ENCODE measurements at regions not wholly inside any gene's neighbourhood (a gene's known extent, or its start where the extent isn't known, plus 50 kb on each side); places are given as distances from the start of the nearest gene placed in this dataset.

DNA sequence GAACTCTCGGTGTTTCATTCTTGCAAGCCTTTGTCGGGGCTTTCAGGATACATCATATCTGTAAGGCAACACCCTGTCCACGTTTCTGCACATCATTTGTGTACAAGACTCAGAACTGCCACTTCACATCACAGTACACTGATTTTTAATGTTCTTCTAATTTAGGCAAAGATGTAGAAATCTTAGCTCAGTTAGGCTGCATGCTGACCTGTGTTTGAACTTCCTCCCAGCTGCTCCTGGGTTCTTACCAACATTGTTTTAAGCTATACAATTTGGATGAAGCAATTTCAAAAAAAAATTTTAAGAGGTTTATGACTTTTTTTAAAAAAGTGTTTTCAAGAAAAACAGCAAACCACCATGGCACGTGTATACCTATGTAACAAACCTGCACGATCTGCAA is 1047.9 kb upstream of the SLC10A2 start:
- DNase-seq (ENCODE audit: low read depth in 1 of 2, low spot score in 1 of 2) = peak in 1 of 2 donors; percentile 75
- H3K4me3 ChIP-seq = no peak overlapping the region
- peaks cover 3% of the 10 kb centered on the region for H3K9me3 ChIP-seq (ENCODE audit: low read depth)
- no peak overlapping the region for H3K27ac ChIP-seq
- H3K4me1 ChIP-seq (ENCODE audit: low read depth) = no peaks in the 10 kb centered on the region
- no peaks in the 10 kb centered on the region for H3K36me3 ChIP-seq
- no peaks in the 10 kb centered on the region for H3K27me3 ChIP-seq
- TF ChIP-seq, protein P1, sequence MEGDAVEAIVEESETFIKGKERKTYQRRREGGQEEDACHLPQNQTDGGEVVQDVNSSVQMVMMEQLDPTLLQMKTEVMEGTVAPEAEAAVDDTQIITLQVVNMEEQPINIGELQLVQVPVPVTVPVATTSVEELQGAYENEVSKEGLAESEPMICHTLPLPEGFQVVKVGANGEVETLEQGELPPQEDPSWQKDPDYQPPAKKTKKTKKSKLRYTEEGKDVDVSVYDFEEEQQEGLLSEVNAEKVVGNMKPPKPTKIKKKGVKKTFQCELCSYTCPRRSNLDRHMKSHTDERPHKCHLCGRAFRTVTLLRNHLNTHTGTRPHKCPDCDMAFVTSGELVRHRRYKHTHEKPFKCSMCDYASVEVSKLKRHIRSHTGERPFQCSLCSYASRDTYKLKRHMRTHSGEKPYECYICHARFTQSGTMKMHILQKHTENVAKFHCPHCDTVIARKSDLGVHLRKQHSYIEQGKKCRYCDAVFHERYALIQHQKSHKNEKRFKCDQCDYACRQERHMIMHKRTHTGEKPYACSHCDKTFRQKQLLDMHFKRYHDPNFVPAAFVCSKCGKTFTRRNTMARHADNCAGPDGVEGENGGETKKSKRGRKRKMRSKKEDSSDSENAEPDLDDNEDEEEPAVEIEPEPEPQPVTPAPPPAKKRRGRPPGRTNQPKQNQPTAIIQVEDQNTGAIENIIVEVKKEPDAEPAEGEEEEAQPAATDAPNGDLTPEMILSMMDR (IDR thresholded peaks at IDR 0.05; ENCODE audit: low read depth, low read length) = no peak

DNA sequence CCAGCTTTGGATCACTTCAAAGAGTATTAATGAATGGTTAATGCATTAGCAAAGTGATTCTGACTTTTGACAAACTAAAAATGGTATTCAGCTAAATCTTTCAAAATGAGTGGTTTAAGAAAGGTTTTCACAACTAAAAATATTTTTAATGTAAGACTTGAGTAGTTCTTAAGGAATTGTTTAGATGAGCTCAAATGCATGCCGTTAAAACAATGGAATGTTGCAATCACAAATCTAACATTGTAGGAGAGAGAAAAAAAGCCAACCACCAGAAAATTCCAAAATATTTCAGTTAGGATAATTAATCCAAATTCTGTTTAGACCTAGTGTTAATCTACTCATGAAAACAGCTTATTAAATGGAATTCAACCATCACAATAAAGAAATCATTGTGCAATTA is 1044.8 kb upstream of the SLC10A2 start:
- H3K27ac ChIP-seq = no peak overlapping the region
- no peaks in the 10 kb centered on the region for H3K4me1 ChIP-seq (ENCODE audit: low read depth)
- no peak overlapping the region for H3K4me3 ChIP-seq
- H3K36me3 ChIP-seq = no peaks in the 10 kb centered on the region
- DNase-seq (ENCODE audit: low read depth in 1 of 2, low spot score in 1 of 2) = peak in 1 of 2 donors; percentile 39
- no peaks in the 10 kb centered on the region for H3K9me3 ChIP-seq (ENCODE audit: low read depth)
- TF ChIP-seq, protein P1 (IDR thresholded peaks at IDR 0.05; ENCODE audit: low read depth, low read length) = no peak
- no peaks in the 10 kb centered on the region for H3K27me3 ChIP-seq

DNA sequence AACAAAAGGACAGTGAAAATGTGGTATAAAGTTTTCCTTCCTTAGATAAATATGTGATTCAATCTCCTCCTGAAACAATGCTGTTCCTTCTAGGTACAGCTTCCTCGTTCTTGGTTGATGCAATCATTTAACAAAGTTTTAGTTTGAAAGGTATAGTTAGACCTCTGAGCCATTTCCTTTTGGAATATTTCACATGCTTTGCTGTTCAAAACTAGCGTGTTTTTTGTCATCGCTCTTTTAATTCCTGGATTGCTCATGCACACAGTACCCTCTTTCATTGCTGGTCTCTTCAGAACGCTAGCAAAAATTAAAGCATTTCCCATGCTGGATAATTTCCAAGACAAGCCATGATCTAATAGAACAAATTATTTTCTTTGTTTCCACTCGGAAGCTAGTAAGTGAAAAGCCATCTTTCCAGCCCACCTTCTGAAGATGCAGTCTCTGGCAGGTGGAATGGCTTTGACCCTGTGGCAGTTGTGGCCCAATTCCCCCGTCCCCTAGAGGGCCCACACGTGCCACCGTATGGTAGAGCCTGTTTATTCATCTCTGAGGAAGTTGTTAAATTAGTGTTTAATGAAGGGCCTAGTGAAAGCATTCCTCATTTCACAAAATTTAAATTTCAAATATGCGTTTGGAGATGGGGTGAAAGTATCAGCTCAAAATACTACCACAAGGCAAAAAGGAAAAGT is 1040.6 kb upstream of the SLC10A2 start:
- Histone ChIP-seq H3K27ac (no peak overlapping the region), H3K36me3 (no peaks in the 10 kb centered on the region), H3K4me3 (no peak overlapping the region), H3K9me3 (ENCODE audit: low read depth) (no peaks in the 10 kb centered on the region), H3K4me1 (ENCODE audit: low read depth) (no peaks in the 10 kb centered on the region), H3K27me3 (no peaks in the 10 kb centered on the region)
- peak in 1 of 2 donors; percentile 77 for DNase-seq (ENCODE audit: low read depth in 1 of 2, low spot score in 1 of 2)
- TF ChIP-seq, protein P1 (IDR thresholded peaks at IDR 0.05; ENCODE audit: low read depth, low read length) = peak; percentile 8

DNA sequence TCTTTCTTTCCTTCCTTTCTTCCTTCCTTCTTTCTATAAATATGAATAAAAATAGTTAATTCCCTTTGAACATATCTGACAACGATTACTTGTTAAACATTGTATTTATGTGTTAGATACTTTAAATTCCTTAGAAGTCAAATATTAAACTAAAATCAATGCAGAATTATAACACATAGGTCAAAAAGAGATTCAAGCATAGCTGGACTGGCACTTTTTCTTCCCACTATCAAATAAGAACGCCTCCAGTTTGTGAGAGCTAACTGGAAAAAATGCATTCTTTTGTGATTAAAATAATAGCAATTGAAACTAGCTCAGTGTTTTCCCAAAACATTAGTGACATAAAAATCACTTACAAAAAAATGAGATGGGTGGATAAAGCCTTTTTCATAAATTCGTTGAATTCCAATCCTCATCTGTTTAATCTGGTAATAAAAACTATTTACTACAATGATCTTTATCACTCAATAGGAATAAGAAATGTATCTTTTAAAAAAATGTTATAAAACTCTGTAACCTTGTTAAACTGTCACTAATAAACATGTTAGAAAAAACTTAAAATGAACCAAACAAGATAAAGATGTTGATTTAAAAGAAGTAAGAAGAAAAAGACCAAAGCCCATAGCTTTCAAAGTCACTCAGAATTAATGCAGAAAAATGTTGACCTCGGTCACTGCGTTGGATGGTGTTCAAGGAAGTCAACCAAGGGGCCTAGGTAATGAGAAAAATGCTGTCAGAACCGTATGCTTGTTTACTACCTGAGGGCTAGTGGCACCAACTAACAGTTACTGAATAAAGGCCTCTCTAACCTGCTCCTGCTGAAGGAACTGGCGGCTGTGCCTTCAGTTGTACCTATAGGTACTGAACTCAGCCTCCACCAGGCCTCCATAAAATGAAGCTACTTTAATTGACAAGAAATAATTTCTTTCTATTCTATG is 1039.5 kb upstream of the SLC10A2 start:
- TF ChIP-seq, protein P1 (IDR thresholded peaks at IDR 0.05; ENCODE audit: low read depth, low read length) = no peak
- DNase-seq (ENCODE audit: low read depth in 1 of 2, low spot score in 1 of 2) = no peak
- H3K36me3 ChIP-seq = no peaks in the 10 kb centered on the region
- no peak overlapping the region for H3K4me3 ChIP-seq
- H3K4me1 ChIP-seq (ENCODE audit: low read depth) = no peaks in the 10 kb centered on the region
- no peak overlapping the region for H3K27ac ChIP-seq
- H3K9me3 ChIP-seq (ENCODE audit: low read depth) = no peaks in the 10 kb centered on the region
- no peaks in the 10 kb centered on the region for H3K27me3 ChIP-seq

DNA sequence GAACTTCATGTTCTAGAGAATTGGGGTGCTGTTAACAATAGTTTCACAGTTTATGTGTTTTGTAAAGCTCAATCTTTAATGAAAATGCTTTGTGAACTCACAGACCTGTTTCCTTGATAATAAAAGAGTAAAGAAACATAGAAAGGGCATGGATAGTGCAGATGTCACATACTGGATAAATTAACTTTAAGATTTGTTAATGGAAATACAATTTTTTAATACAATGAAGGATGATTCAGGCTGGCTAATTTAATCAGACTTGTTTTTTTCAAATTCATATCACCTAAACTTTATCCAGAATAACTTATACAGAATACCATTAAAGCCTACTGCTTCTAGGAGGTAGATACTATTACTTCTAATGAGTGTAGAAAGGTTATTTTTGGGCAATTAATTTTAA is 1033.5 kb upstream of the SLC10A2 start:
- H3K4me1 ChIP-seq (ENCODE audit: low read depth) = no peaks in the 10 kb centered on the region
- no peak overlapping the region for H3K4me3 ChIP-seq
- no peaks in the 10 kb centered on the region for H3K36me3 ChIP-seq
- H3K9me3 ChIP-seq (ENCODE audit: low read depth) = no peaks in the 10 kb centered on the region
- no peak for DNase-seq (ENCODE audit: low read depth in 1 of 2, low spot score in 1 of 2)
- TF ChIP-seq, protein P1 (IDR thresholded peaks at IDR 0.05; ENCODE audit: low read depth, low read length) = no peak
- no peak overlapping the region for H3K27ac ChIP-seq
- no peaks in the 10 kb centered on the region for H3K27me3 ChIP-seq

Data from cardiac muscle cell (in vitro differentiated cells and primary cell).